HG02943 (cell line): ENCODE measurements at regions not wholly inside any gene's neighbourhood (a gene's known extent, or its start where the extent isn't known, plus 50 kb on each side); places are given as distances from the start of the nearest gene placed in this dataset.

Experiments used
- ATAC-seq: cut with Tn5 transposase; IDR thresholded peaks from one replicate; pipeline ENCODE4 v1.9.1; 2021; ENCODE audit warnings: mild to moderate bottlenecking, low read depth, moderate library complexity; ENCODE audit not compliant: unreplicated experiment

DNA sequence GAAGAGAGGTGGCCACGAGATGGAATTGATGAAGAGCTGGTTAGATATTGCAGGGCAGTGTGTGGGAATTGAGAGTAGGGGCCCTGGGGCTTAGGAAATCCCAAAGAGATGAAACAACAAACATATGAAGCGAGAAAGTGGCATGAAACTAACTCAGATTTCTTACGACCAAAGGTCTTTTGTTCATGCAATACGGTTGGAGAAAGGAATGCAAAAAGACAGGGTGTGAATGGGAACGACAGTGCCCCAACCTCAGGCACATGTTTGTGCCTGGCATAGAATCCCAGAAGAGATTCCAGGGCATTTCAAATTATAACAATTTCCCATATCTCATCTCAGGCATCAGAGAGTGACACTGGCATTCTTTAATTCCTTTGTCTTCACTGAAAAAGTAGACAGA is 199.2 kb downstream of the ACTL7B start:
- ATAC-seq = no peak

DNA sequence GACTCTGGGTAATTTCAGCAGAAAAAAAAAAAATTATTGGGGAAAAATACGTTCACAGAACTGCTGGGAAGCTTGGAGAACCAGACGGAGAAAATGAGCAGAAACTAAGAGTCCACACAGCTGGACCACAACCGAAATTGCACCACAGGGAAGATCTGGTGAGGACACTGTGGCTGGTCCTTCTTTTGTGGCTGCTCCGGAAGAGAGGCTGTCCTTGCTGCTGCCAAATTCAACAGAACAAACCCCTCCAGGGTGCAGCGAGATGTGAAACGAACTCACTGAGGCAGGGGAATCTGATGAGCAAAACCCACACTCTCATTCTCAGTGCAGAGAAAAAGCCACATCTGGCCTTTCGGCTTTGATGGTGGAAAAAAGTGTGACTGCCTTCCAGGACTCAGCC is 200.0 kb downstream of the ACTL7B start:
- no peak for ATAC-seq

DNA sequence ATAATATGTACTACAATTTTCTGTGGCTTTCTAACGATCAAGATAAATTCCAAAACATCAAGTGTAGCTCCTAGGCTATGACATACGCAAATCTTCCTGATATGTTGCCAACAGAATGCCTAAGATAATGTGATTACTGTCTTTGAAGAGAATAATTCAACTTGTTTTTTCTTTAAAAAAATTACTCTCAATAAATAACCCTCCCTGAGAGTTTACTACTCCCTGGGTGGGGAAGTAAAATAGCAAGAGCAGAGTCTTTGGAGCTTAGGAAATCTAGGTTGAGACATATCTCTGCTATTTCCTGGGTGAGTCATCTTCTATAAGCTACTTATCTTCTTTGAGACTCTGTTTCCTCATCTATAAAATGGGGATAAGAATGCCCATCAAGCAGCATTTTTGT is 201.2 kb downstream of the ACTL7B start:
- ATAC-seq = no peak

DNA sequence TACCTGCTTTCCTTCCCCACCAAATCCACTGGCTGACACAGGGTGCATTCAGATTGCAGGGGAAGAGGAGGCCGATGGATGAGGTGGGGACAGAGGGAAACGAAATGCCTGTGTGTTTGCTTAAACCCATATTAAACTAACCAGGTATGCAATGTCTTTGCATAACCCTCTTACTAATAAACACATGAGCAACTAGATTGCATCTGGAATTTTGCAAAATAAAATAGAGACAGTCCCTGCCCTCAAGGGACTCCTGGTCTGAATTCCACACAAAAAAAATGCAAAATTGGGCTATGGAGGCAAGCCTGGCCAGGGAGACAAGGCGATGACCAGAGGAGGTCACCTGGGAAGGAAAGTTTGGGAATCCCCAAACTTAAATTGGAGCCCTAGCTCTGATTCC is 202.9 kb downstream of the ACTL7B start:
- ATAC-seq = no peak

DNA sequence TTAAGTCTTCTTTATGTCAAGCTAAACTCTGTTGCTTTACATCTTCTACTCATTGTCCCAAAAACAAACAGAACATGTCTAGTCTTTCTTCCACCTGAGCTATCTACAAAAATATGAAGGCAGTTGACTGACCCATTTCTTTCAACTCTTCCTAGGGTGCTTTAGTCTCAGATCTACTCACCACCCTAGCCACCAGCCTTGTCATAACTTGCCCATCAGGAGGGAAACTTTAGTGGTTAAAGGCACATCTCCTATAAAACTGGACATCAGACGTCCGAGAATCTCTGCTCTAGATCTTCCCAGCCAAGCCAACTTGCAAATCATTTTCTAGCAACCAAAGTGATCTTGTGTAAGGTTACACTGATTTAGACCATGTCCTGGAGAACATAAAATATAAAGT is 205.0 kb downstream of the ACTL7B start:
- no peak for ATAC-seq

DNA sequence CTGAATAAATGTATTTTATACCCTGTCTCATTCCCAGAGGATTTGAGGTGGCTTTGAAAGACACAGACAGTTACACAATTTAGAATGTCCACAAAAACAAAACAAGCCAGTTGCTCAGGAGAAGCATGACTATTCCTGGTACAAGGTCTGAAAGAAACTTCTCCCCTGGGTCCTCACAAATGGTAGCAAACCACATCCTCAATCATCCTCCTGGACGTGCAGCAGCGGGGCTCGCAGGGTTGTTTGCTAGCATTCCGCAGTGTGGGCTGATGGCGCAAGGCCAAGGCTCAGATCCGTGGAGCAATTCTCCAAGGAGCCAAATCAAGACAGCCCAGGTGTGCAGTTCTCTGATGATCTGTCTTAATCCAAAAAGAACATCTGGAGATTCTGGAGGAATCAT is 210.3 kb downstream of the ACTL7B start:
- no peak for ATAC-seq

DNA sequence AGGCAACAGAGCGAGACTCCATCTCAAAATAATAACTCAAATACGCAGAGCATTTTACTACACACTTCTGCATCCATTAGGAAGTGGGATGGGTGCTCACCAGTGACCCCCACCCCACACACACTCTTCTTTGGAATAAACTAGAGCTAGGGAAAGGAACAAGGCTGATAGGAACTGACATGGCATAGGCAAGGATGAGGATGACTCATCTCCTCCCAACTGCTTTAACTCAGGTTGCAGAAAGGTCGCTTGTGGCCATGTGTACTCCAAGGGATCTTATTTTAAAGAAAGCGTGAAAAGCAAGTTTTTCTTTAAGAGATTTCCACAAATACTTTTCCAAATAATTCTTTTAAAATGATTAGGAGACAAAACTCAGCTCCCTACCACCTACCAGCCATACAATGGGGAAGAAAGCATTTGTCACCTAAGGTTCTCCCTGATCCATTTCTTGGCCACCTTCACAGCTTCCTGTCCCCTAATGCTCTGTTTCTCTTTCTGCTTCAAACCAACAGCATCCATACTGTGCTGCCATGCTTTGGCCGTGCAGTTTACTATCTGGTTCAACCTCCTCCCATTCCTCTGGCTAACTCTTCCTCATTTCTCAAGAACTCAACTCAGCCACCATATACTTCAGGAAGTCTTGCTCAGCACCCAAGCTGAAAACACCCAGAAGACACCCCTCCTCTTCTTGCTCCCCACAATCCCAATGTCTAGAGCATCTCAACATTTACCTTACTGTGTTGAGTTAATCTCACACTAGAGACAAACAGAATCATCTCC is 211.9 kb downstream of the ACTL7B start:
- ATAC-seq = no peak

DNA sequence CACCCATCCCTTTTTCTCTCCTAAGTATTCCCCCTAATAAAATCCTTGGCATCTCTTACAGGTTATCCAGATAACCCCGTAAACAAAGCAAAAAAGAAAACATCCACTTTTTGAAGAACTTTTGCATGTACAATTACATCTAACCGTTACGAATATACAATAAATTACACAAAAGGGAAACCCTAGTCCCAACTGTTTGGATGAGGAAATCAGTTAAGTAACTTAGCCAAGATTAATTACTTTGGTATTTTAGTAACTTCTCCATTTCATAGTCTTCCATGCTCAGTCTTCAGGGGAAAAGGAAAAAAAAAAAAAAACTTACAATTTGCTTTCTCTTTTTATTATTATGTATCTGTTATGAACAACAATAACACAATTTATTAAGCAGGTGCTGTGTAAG is 212.9 kb downstream of the ACTL7B start:
- ATAC-seq = no peak

DNA sequence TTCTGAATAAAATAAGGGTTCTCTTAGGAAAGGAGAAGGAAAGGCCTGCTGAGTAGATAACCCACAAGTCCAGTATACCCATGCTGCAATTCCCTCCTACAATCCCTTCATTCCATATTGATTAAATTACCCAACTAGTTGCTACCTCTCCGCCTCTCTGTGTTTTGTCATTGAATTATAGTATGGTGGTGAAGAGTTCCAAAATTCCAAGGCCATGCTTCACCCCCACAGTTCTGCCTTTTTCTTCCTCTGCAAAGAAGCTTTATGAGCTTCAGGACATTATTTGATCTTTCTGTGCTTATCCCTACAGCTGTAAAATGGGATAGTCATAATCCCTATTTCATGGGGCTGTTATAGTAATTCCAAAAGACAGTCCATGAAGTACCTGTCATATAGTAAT is 215.6 kb downstream of the ACTL7B start:
- ATAC-seq = no peak

DNA sequence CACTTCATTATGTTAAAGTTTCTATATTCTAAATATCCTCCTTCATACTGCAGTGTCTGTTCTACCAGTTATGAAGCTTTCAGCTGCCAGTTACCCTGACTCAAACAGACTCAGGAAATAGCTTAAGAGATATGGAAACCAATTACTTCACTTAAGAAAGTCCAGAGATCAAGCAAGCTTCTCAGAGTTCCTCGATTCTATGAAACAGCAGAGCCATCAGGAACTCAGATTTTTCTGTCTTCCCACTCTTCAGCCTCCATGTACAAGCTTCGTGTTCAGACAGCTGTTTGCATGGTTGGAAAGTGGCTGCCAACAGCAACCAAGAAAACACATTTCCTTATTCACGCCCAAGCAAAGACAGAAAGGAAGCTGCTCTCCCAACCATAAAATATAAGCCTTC is 216.1 kb downstream of the ACTL7B start:
- no peak for ATAC-seq

DNA sequence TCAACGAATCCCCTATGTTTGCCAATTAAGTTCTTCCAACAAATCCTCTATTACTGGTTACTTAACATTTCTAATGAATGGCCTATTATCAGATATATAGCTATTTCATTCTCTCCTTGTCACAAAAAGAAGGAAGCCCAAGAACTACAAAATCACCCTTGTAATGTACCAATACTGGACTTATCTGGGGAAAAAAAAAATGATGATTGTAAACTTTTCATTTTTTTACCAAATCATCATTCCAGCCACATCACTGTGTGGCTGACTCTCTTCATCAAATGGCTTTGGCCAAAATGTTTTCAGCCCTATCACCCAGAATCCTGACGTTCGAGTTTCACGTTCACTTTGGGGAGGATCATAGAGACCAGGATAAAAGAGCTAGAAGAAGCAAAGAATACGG is 216.7 kb downstream of the ACTL7B start:
- no peak for ATAC-seq

DNA sequence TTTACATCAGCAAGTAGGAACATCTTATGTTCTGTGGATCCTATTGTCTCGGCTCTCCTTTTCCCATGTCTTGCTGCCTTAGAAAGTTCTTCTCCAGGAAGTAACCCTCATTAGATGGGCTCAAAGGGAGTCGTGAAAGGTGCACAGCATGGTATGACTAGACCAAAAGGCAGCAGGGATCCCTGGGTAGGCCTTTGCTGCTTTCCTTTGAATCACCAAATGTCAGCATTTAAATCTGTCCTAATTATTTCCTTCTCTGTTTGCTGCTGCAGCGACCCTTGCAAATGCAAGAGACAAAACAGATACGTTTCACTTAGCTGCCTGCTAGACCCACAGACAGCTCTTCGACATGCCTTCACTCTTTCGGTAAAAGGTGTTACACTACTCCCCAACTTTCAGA is 218.4 kb downstream of the ACTL7B start:
- no peak for ATAC-seq

DNA sequence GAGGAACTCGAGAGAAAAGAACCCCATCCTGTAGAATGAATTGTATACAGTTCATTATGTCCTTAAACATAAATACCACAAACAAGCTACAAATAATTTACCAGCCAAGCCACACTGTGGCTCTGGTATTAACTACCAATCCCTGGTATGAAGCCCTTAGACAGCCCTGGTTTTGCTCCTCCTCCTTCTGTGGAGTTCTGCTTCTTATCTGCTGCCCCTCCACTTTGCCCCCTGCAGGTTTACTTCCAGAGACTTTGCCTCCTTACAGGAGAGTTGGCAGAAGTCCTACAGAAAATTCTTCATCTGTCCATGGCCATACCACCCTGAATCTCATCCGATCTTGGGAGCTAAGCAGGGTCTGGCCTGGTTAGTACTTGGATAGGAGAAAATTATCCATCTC is 219.8 kb downstream of the ACTL7B start:
- no peak for ATAC-seq

DNA sequence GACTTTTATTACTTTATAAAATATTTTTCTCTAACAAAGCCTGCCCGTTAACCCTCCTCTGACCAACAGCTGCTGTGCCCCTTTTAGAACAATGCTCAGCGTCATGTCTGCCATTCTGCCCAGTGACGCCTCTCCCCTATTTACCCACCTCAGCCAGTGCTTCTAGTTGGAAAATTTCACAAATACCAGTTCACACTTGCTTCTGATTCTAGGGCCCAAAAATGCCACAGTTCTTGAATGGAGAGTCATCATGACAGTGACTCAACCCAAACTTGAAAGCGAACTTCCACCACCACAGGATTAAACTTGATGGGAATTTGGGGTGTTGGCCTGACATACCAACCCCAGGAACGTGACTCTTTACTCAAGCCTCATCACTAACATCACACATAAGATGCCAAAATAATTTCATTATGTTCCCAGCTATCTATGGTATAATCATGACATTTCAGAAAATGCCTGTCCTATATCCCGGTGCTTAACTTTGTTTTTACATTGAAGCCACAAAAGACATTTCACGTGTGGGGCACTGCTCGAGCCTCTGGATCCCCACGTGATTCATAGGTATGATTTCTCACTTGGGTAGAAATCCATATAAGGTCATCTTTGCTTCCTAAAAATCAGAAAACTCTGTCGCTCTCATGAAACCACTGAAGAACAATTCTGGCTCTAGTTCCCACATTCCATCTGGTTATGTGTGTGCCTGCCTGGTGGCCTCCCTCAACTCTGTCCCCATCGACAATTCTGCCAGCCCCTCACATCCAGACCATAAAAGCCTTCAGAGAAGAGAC is 220.9 kb downstream of the ACTL7B start:
- no peak for ATAC-seq

DNA sequence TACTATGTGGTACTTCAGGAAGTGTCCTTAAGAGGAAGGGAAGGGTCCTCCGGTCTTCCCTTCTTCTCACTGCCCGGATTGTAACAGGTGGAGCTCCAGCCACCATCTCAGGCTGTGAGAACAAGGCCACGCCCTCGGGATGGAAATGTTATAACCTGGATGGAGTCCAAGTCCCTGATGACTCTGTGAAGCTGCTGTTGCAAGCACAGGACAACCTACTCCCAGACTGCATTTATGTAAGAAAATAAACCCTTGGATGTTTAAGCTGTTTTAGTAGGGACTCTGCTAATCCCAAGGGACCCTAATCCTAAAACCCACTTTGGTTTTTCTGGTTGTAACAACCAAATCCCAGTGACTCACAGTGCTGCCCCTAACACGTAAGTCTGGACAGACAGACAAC is 221.6 kb downstream of the ACTL7B start:
- no peak for ATAC-seq

DNA sequence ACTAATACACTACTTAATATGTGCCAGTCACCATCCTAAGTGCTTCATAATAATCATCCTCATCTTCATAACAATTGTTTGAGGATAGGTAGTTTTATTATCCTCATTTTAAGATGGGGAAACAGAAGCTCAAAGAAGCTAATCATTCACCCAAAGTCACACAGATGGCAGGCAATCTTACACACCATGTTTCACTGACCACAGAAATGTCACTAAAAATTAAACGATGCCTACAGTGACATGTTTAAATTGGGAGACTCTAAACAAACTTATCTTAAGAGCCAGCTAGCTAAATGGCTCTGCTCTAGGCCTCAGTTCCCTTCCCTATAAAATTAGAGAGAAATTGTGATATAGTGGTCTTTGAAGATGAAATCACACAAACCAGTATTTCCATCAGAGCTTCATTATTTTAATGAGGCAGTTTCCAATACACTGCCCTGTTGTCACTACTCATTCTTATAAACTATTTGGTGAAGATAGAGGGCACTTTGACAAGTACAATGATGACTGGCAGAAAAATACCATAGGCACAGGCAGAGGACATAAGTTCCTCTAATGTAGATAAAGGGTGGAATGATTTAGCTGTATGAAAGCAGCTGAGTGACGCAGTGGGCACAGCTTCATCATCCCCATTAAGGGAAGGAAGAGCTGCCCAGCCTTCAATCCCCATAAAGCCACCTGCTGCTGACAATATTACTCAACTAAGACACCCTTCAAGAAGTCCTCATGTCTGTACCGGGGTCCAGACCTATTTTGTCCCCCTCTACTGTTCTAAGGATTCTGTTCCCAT is 224.1 kb downstream of the ACTL7B start:
- ATAC-seq = no peak

DNA sequence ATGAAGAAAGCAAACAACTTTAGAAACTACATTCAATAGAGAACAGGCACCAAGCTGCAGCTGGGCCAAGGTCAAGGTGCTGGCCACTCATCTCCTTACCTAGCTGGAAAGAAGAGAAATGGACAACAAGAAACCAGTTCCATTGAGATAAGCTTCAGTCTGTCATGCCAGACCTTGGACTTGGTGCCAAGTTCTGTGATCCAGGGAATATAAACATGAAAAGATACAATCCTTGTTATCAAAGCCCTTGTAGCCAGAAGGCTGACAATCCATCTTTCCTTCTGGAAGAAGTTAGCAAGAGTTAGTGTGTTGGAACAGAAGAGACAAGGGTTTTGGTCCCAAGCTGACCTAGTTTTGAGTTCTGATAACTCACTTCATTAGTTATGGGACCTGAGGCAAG is 227.5 kb downstream of the ACTL7B start:
- ATAC-seq = no peak

DNA sequence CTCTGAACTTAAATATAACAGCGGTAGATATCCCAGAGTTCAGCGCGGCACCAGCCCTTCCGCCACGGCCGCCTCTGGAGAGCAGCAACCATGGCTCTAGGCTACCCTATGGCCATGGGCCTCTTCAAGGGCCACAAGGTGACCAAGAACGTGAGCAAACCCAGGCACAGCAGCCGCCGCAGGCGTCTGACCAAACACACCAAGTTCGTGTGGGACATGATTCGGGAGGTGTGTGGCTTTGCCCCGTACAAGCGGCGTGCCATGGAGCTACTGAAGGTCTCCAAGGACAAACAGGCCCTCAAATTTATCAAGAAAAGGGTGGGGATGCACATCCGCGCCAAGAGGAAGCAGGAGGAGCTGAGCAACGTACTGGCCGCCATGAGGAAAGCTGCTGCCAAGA is 229.0 kb downstream of the ACTL7B start:
- no peak for ATAC-seq

DNA sequence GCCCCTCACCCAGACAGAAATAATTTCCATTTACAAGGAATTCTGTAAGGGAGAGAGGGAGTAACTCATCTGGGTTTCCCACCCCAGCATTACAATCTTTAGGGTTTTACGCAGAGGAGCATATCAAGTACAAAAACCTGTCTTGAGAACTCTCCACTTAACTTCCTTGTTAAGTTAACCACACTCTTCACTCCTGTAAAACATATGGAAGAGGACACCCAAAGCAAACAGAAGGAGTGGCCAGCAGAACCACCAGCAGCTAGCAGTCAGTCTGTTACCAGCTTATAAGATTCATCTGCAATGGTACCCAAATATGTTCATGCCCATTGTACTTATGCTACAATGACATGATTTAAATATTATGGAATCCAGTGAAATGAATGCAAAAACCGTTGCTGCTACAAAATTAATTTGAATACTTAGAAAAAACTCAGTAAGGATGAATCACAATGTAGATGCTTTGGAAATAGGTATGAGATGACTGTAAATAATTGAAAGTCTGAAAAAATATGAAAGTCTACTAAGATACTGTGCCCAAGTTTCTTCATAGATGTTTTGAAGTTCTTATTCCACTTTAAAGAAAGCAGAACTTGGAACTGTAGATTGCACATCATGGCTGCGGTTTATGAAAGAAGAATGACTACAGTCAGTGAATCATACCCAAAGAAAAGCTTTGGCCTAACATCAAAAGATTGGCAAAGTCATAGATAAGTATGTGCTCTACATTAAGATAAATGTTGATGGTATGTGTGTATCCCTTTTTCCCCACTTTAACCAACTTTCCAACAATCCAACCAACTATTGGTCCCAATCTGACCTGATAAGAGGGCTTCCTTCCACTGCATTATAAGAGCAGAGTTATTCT is 233.6 kb downstream of the ACTL7B start:
- ATAC-seq = no peak

DNA sequence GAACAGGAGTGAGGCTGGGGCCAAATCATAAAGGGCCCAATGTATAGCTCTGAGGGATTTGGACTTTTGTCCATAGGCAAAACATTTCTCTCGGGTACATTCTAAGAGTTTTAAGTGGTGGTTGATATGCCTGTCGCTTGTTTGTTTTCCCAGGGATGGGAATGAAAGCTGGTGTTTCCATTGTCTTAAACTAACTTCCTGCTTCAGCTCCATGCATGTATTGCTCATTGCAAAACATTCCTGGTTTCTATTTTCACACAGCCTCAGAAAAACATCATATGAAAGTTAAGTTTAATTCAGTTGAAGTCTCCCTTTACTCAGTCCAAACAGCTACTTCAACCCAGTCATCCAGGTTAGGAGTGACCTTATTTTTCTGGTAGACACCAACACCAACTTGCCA is 235.0 kb downstream of the ACTL7B start:
- ATAC-seq = no peak
